CD4-positive, alpha-beta memory T cell (primary cell): ENCODE measurements at regions not wholly inside any gene's neighbourhood (a gene's known extent, or its start where the extent isn't known, plus 50 kb on each side); places are given as distances from the start of the nearest gene placed in this dataset.
"Not testable (repeated sequence)": the region's sequence is repeated elsewhere in the genome, so short reads cannot be mapped to it uniquely, and the experiment has no call there.

Experiments used
- CTCF ChIA-PET: fragments of 350-600 bp; sonication (Branson Sonifier 250); formaldehyde crosslinking; loops from one replicate; lab custom pipeline; 2021; ENCODE audit warnings: inconsistent platforms; ENCODE audit not compliant: partially characterized antibody; lab: Charles Lee
- POLR2A ChIA-PET: fragments of 350-600 bp; sonication (Branson Sonifier 250); formaldehyde crosslinking; loops from one replicate; lab custom pipeline; 2021; ENCODE audit not compliant: partially characterized antibody; lab: Charles Lee
- DNase-seq, 5 donors: peaks; one replicate each; pipeline versions ENCODE4 v3.0.0 to v3.0.0-alpha.2; 2020 to 2022; ENCODE audit warnings: mixed read lengths in 1 of 5
- H3K27ac ChIP-seq: one replicate; pipeline ENCODE4 v1.7.0; 2013; ENCODE audit warnings: low read depth, low read length
- H3K27me3 ChIP-seq: 2 replicates; pipeline ENCODE4 v1.7.0; 2013; ENCODE audit warnings: mild to moderate bottlenecking, low read length, moderate library complexity; ENCODE audit not compliant: insufficient read depth
- H3K36me3 ChIP-seq: 2 replicates; pipeline ENCODE4 v1.7.0; 2013; ENCODE audit warnings: mild to moderate bottlenecking, low read length, moderate library complexity; ENCODE audit not compliant: insufficient read depth
- H3K4me1 ChIP-seq: 2 replicates; pipeline ENCODE4 v1.7.0; 2013; ENCODE audit warnings: mild to moderate bottlenecking, low read length, moderate library complexity; ENCODE audit not compliant: insufficient read depth
- H3K4me3 ChIP-seq, 2 donors: one replicate each; pipeline ENCODE4 v1.7.0; 2013; ENCODE audit warnings: low read length in 2 of 2, mild to moderate bottlenecking in 1 of 2
- H3K9me3 ChIP-seq, 2 donors: one replicate each; pipeline ENCODE4 v1.7.0; 2013; ENCODE audit warnings: low read length in 2 of 2, control low read depth in 1 of 2; ENCODE audit not compliant: control insufficient read depth in 1 of 2
- H3K27ac Mint-ChIP-seq, 7 donors: one replicate each; pipeline ENCODE4 v1.8.0; 2020 to 2021; ENCODE audit warnings: mixed read lengths in 7 of 7, mild to moderate bottlenecking in 6 of 7, inconsistent platforms in 3 of 7, moderate library complexity in 3 of 7
- H3K27me3 Mint-ChIP-seq, 2 donors: one replicate each; pipeline ENCODE4 v1.8.0; 2020 to 2021; ENCODE audit warnings: mixed read lengths in 2 of 2
- H3K36me3 Mint-ChIP-seq, 2 donors: one replicate each; pipeline ENCODE4 v1.8.0; 2020 to 2021; ENCODE audit warnings: mixed read lengths in 2 of 2, inconsistent platforms in 1 of 2, mild to moderate bottlenecking in 1 of 2
- H3K4me1 Mint-ChIP-seq, 4 donors: one replicate each; pipeline ENCODE4 v1.8.0; 2020 to 2021; ENCODE audit warnings: mixed read lengths in 4 of 4, mild to moderate bottlenecking in 1 of 4
- H3K4me3 Mint-ChIP-seq, 8 donors: one replicate each; pipeline ENCODE4 v1.8.0; 2020 to 2021; ENCODE audit warnings: mixed read lengths in 8 of 8, mild to moderate bottlenecking in 7 of 8, moderate library complexity in 6 of 8, inconsistent platforms in 3 of 8
- H3K9me3 Mint-ChIP-seq, 8 donors: one replicate each; pipeline ENCODE4 v1.8.0; 2020 to 2021; ENCODE audit warnings: mixed read lengths in 8 of 8, mild to moderate bottlenecking in 5 of 8, inconsistent platforms in 3 of 8, moderate library complexity in 1 of 8
- intact Hi-C: fragments of 100-400 bp; cut with micrococcal nuclease; formaldehyde crosslinking; loops from one replicate; pipeline ENCODE4 v1.15.1; 2023

DNA sequence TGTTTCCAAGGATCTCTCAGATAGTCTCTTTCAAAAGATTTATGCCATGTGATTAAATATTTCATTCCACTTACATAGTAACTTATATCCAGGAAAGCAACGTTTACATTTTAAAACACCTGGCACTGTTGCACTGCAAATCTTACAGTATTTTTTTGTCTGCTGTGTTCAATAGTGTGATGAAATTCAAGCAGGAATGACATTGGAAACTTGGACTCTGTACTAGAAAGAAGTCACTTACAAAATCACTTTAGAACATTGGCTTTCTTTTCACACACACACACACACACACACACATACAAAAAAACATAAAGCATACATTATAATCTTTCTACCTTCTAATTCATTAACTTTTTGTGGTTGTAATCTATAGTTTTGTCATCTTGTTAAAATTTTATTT lies 66.2 kb upstream of the USP15 start:
- Mint-ChIP-seq H3K9me3 (peaks cover 0 to 3% (median 0%) of the 10 kb centered on the region in 8 donors), H3K27me3 (peaks cover 23 to 26% of the 10 kb centered on the region in 2 donors), H3K36me3 (no peaks in the 10 kb centered on the region), H3K4me1 (peaks cover 13 to 30% (median 22%) of the 10 kb centered on the region in 4 donors), H3K27ac (no peak overlapping the region), H3K4me3 (no peak overlapping the region)
- ChIA-PET CTCF (interaction anchor here (0.9 to 1.8 kb wide), 3 partner anchors 12 to 188 kb away, joined by 4 to 10 read pairs (median 7); no protein-coding TSS in a partner anchor), POLR2A (interaction anchor here (0.7 kb wide), 1 partner anchor 70 kb away, joined by 3 read pairs; no protein-coding TSS in a partner anchor)
- DNase-seq: no peak
- intact Hi-C loops: no loop called here
- Histone ChIP-seq H3K9me3 (no peaks in the 10 kb centered on the region), H3K27ac (no peak overlapping the region), H3K4me3 (no peak overlapping the region), H3K36me3 (no peaks in the 10 kb centered on the region), H3K27me3 (peaks cover 19% of the 10 kb centered on the region), H3K4me1 (peaks cover 23% of the 10 kb centered on the region)

DNA sequence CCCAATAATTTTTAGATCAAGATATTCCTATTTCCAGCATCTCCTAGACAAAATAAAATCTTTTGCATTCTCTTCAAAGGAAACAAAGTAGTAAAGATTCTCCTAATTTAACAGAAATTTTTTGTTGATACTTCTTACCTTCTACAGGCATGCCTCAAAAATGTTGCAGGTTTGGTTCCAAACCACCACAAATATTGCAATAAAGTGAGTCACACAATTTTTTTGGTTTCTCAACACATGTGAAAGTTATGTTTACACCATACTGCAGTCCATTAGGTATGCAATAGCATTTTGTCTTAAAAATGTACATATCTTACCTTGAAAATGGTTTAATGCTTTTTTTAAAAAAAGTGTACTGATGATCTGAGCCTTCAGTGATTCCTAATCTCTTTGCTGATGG lies 65.6 kb upstream of the USP15 start:
- Histone ChIP-seq H3K4me3 (no peak overlapping the region), H3K36me3 (no peaks in the 10 kb centered on the region), H3K4me1 (peaks cover 23% of the 10 kb centered on the region), H3K27ac (no peak overlapping the region), H3K9me3 (no peaks in the 10 kb centered on the region), H3K27me3 (peaks cover 19% of the 10 kb centered on the region)
- ChIA-PET CTCF (no interaction called here), POLR2A (no interaction called here)
- Mint-ChIP-seq H3K4me1 (peaks cover 13 to 30% (median 22%) of the 10 kb centered on the region in 4 donors), H3K27ac (no peak overlapping the region), H3K36me3 (no peaks in the 10 kb centered on the region), H3K9me3 (peaks cover 0 to 3% (median 0%) of the 10 kb centered on the region in 8 donors), H3K27me3 (peaks cover 22 to 26% of the 10 kb centered on the region in 2 donors), H3K4me3 (no peak overlapping the region)
- intact Hi-C loops: no loop called here
- no peak for DNase-seq

DNA sequence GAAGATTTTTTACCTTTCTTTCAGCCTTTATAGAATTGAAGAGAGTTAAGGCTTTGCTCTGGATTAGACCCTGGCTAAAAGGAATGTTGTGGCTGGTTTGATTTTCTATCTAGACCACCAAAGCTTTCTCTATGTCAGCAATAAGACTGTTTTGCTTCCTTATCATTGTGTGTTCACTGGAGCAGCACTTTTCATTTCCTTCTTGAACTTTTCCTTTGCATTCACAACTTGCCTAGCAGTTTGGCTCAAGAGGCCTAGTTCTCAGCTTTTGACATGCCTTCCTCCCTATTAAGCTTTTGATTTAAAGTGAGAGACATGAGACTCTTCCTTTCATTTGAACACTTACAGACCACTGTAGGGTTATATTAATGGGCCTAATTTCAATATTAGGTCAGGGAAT lies 64.1 kb upstream of the USP15 start:
- no peak overlapping the region for H3K27ac Mint-ChIP-seq
- POLR2A ChIA-PET: interaction anchor here (1.3 kb wide), 1 partner anchor 64 kb away, joined by 4 read pairs; the partner anchor contains the start of gene USP15
- Histone ChIP-seq H3K36me3 (no peaks in the 10 kb centered on the region), H3K9me3 (no peaks in the 10 kb centered on the region), H3K4me1 (peaks cover 15% of the 10 kb centered on the region), H3K27ac (no peak overlapping the region), H3K27me3 (peaks cover 4% of the 10 kb centered on the region), H3K4me3 (no peak overlapping the region)
- H3K4me1 Mint-ChIP-seq: peaks cover 9 to 17% (median 14%) of the 10 kb centered on the region in 4 donors
- CTCF ChIA-PET: interaction anchor here (0.8 to 1.2 kb wide), 2 partner anchors 8 to 10 kb away, joined by 4 read pairs; no protein-coding TSS in a partner anchor
- DNase-seq: no peak
- H3K27me3 Mint-ChIP-seq: peaks cover 10 to 15% of the 10 kb centered on the region in 2 donors
- H3K4me3 Mint-ChIP-seq: no peak overlapping the region
- intact Hi-C loops: no loop called here
- H3K36me3 Mint-ChIP-seq: no peaks in the 10 kb centered on the region
- peaks cover 0 to 14% (median 9%) of the 10 kb centered on the region in 8 donors for H3K9me3 Mint-ChIP-seq

DNA sequence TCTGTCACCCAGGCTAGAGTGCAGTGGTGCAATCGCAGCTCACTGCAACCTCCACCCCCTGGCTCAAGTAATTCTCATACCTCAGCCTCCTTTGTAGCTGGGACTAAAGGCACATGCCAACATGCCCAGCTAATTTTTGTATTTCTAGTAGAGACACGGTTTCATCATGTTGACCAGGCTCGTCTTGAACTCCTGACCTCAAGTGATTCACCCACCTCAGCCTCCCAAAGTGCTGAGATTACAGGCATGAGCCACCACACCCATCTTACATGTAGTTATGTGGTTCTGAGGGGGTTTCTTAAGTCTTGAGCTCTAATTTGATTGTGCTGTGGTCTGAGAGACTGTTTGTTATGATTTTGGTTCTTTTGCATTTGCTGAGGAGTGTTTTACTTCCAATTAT lies 57.3 kb upstream of the USP15 start:
- H3K4me3 Mint-ChIP-seq, H3K27me3 Mint-ChIP-seq, POLR2A ChIA-PET, intact Hi-C loops, H3K27me3 ChIP-seq, H3K9me3 ChIP-seq, H3K4me3 ChIP-seq, H3K27ac ChIP-seq, DNase-seq, H3K27ac Mint-ChIP-seq, H3K4me1 ChIP-seq, H3K36me3 Mint-ChIP-seq, H3K4me1 Mint-ChIP-seq, H3K36me3 ChIP-seq: not testable (repeated sequence)
- CTCF ChIA-PET: interaction anchor here (1.4 to 2.2 kb wide), 3 partner anchors 7 to 56 kb away, joined by 3 to 9 read pairs (median 6); a partner anchor contains a TSS
- peaks cover 4 to 48% (median 44%) of the 10 kb centered on the region in 8 donors for H3K9me3 Mint-ChIP-seq

DNA sequence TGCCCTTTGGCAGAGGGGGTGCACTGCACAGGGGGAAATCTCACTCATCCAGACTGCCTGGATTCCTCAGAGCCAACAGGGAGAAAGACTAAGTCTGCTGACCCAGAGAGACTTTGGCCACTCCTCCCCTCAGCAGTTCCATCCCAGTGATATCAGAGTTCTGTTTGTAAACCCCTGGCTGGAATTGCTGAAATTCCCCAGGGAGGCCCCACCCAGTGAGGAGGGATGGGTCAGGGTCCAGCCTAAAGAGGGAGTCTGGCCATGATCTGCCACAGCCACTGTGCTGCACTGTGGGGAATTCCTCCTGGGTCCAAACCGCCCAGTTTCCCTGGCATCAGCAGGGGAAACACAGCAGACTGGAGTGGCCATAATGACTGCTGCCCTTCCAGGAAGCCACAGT lies 54.9 kb upstream of the USP15 start:
- CTCF ChIA-PET: interaction anchor here (1.6 to 1.9 kb wide), 2 partner anchors 12 kb away, joined by 4 to 7 read pairs; no protein-coding TSS in a partner anchor
- intact Hi-C loops: no loop called here
- Histone ChIP-seq H3K4me1 (no peaks in the 10 kb centered on the region), H3K27me3 (no peaks in the 10 kb centered on the region), H3K4me3 (no peak overlapping the region), H3K27ac (no peak overlapping the region), H3K36me3 (no peaks in the 10 kb centered on the region), H3K9me3 (peaks cover 0 to 3% of the 10 kb centered on the region in 2 donors)
- DNase-seq: no peak
- POLR2A ChIA-PET: no interaction called here
- peaks cover 6 to 9% of the 10 kb centered on the region in 2 donors for H3K36me3 Mint-ChIP-seq
- peaks cover 4 to 46% (median 42%) of the 10 kb centered on the region in 8 donors for H3K9me3 Mint-ChIP-seq
- no peak overlapping the region for H3K27ac Mint-ChIP-seq
- H3K4me1 Mint-ChIP-seq: peaks cover 0 to 4% (median 1%) of the 10 kb centered on the region in 4 donors
- no peak overlapping the region for H3K4me3 Mint-ChIP-seq
- H3K27me3 Mint-ChIP-seq: peaks cover 7 to 9% of the 10 kb centered on the region in 2 donors

DNA sequence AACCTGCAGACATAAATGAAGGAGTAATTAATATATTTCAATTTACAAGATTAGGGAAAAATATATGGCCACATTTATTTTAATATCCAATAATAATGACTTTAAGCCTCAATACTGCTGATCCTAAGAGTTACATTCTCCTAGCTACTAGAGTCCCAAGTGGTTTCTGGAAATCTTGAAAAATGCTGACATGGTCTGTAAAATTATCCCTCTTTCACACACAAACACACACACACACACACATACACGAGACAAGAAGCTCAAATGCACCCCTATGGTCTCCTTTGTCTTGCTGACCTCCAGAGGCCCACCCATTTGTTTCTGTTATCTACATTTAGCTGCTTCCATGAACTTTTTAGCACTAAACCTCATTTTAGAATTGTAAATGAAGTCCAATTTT lies 53.0 kb upstream of the USP15 start:
- POLR2A ChIA-PET: no interaction called here
- Histone ChIP-seq H3K4me1 (no peaks in the 10 kb centered on the region), H3K36me3 (no peaks in the 10 kb centered on the region), H3K9me3 (peaks cover 0 to 3% of the 10 kb centered on the region in 2 donors), H3K27ac (no peak overlapping the region), H3K27me3 (no peaks in the 10 kb centered on the region), H3K4me3 (no peak overlapping the region)
- H3K4me3 Mint-ChIP-seq: no peak overlapping the region
- H3K27me3 Mint-ChIP-seq: peaks cover 9 to 10% of the 10 kb centered on the region in 2 donors
- CTCF ChIA-PET: interaction anchor here (1.9 kb wide), 1 partner anchor 14 kb away, joined by 4 read pairs; no protein-coding TSS in a partner anchor
- intact Hi-C loops: no loop called here
- H3K27ac Mint-ChIP-seq: no peak overlapping the region
- DNase-seq: no peak
- H3K9me3 Mint-ChIP-seq: peaks cover 4 to 29% (median 26%) of the 10 kb centered on the region in 8 donors
- H3K4me1 Mint-ChIP-seq: peaks cover 0 to 5% (median 3%) of the 10 kb centered on the region in 4 donors
- H3K36me3 Mint-ChIP-seq: peaks cover 5 to 9% of the 10 kb centered on the region in 2 donors
